ENCODE measurements at regions not wholly inside any gene's neighbourhood (a gene's known extent, or its start where the extent isn't known, plus 50 kb on each side); places are given as distances from the start of the nearest gene placed in this dataset.

DNA sequence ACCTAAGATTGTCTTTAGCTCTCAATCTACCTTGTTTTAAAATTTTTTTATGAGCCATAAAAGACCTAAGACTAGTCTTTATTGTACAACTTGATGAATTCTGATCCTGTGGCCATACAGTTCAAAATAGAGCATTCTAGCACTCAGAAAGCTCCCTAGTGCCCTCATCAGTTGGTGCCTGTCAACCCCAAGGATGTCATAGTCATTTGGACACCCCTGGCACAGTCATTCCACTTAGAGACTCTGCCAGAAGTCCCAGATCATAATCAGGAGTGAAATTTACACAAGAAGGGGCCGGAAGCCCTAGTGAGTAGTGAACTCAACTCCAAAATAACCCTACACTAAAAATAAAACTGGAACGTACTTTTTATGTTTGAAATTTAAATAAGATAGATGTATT is 80.0 kb upstream of the INSIG1 start:
- TF ChIP-seq POLR2A (IDR thresholded peaks at IDR 0.05), result no peak
- TF ChIP-seq, protein P1, sequence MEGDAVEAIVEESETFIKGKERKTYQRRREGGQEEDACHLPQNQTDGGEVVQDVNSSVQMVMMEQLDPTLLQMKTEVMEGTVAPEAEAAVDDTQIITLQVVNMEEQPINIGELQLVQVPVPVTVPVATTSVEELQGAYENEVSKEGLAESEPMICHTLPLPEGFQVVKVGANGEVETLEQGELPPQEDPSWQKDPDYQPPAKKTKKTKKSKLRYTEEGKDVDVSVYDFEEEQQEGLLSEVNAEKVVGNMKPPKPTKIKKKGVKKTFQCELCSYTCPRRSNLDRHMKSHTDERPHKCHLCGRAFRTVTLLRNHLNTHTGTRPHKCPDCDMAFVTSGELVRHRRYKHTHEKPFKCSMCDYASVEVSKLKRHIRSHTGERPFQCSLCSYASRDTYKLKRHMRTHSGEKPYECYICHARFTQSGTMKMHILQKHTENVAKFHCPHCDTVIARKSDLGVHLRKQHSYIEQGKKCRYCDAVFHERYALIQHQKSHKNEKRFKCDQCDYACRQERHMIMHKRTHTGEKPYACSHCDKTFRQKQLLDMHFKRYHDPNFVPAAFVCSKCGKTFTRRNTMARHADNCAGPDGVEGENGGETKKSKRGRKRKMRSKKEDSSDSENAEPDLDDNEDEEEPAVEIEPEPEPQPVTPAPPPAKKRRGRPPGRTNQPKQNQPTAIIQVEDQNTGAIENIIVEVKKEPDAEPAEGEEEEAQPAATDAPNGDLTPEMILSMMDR (IDR thresholded peaks at IDR 0.05), result no peak

Measured in esophagus squamous epithelium (tissue), 4 donors.